Fibroblast of the aortic adventitia (primary cell): ENCODE measurements at regions not wholly inside any gene's neighbourhood (a gene's known extent, or its start where the extent isn't known, plus 50 kb on each side); places are given as distances from the start of the nearest gene placed in this dataset.

Experiments
- DNase-seq: peaks from one replicate; pipeline ENCODE4 v3.0.0-alpha.2; 2010; ENCODE audit warnings: low read depth
- H3K4me3 ChIP-seq: 2 replicates; pipeline ENCODE4 v1.5.1; 2011; ENCODE audit warnings: low read depth, mild to moderate bottlenecking, control low read depth, low read length, moderate library complexity
- CTCF ChIP-seq: IDR thresholded peaks from 2 replicates; pipeline ENCODE4 v1.5.1; 2011; ENCODE audit warnings: mild to moderate bottlenecking, low read length, control low read depth, inconsistent platforms; ENCODE audit not compliant: insufficient read depth

GRCh38 chr18:73733806-73734314 lies 413.8 kb downstream of the FBXO15 start:
- DNase-seq, result no peak
- no peak overlapping the region for H3K4me3 ChIP-seq
- TF ChIP-seq CTCF, result no peak

- TF ChIP-seq CTCF, result no peak
- DNase-seq, result no peak
- no peak overlapping the region for H3K4me3 ChIP-seq
These were observed 414.3 kb downstream of the FBXO15 start for GRCh38 chr18:73733376-73733775.

GRCh38 chr18:73728657-73729056 lies 419.0 kb downstream of the FBXO15 start:
- TF ChIP-seq CTCF, result no peak
- no peak for DNase-seq
- H3K4me3 ChIP-seq, result no peak overlapping the region

- no peak for TF ChIP-seq CTCF
- peak; percentile 66 for DNase-seq
- no peak overlapping the region for H3K4me3 ChIP-seq
These were observed 422.7 kb downstream of the FBXO15 start for GRCh38 chr18:73724958-73725357.

- no peak overlapping the region for H3K4me3 ChIP-seq
- no peak for DNase-seq
- no peak for TF ChIP-seq CTCF
These were observed 428.0 kb downstream of the FBXO15 start for GRCh38 chr18:73719611-73720010.

- no peak for TF ChIP-seq CTCF
- peak; percentile 24 for DNase-seq
- no peak overlapping the region for H3K4me3 ChIP-seq
These were observed 430.1 kb downstream of the FBXO15 start for GRCh38 chr18:73717570-73717969.

GRCh38 chr18:73715210-73715670 lies 432.4 kb downstream of the FBXO15 start:
- no peak overlapping the region for H3K4me3 ChIP-seq
- DNase-seq, result peak; percentile 18
- TF ChIP-seq CTCF, result no peak
